Glutamatergic neuron (in vitro differentiated cells): ENCODE measurements at regions not wholly inside any gene's neighbourhood (a gene's known extent, or its start where the extent isn't known, plus 50 kb on each side); places are given as distances from the start of the nearest gene placed in this dataset.

Experiments
- DNase-seq: peaks from one replicate; pipeline ENCODE4 v3.0.0; 2022
- H3K27ac Mint-ChIP-seq: one replicate; pipeline ENCODE4 v1.8.0; 2020; ENCODE audit warnings: mild to moderate bottlenecking, mixed read lengths, inconsistent platforms; ENCODE audit not compliant: unreplicated experiment
- H3K27me3 Mint-ChIP-seq: one replicate; pipeline ENCODE4 v1.8.0; 2020; ENCODE audit warnings: mild to moderate bottlenecking, moderate library complexity, mixed read lengths, inconsistent platforms; ENCODE audit not compliant: unreplicated experiment
- H3K36me3 Mint-ChIP-seq: one replicate; pipeline ENCODE4 v1.8.0; 2020; ENCODE audit warnings: mild to moderate bottlenecking, mixed read lengths, inconsistent platforms; ENCODE audit not compliant: unreplicated experiment
- H3K4me1 Mint-ChIP-seq: one replicate; pipeline ENCODE4 v1.8.0; 2020; ENCODE audit warnings: mild to moderate bottlenecking, low read depth, mixed read lengths, inconsistent platforms; ENCODE audit not compliant: unreplicated experiment
- H3K4me3 Mint-ChIP-seq: one replicate; pipeline ENCODE4 v1.8.0; 2020; ENCODE audit warnings: mild to moderate bottlenecking, mixed read lengths, inconsistent platforms; ENCODE audit not compliant: unreplicated experiment
- H3K9me3 Mint-ChIP-seq: one replicate; pipeline ENCODE4 v1.8.0; 2020; ENCODE audit warnings: mild to moderate bottlenecking, moderate library complexity, mixed read lengths, inconsistent platforms; ENCODE audit not compliant: unreplicated experiment
- CTCF ChIP-seq: fragments of 200-600 bp; sonication (generic); IDR thresholded peaks from one replicate; pipeline ENCODE4 v1.5.0; 2021; ENCODE audit not compliant: partially characterized antibody, unreplicated experiment

GRCh38 chr9:95801797-95802196 lies 73.7 kb upstream of the ERCC6L2 start:
- Mint-ChIP-seq H3K4me3 (no peak overlapping the region), H3K4me1 (no peaks in the 10 kb centered on the region), H3K27me3 (no peaks in the 10 kb centered on the region), H3K27ac (no peak overlapping the region), H3K9me3 (no peaks in the 10 kb centered on the region), H3K36me3 (no peaks in the 10 kb centered on the region)
- TF ChIP-seq CTCF, result no peak
- no peak for DNase-seq

- Mint-ChIP-seq H3K9me3 (peaks cover 4% of the 10 kb centered on the region), H3K27ac (peak overlapping the region; percentile 76), H3K27me3 (peaks cover 2% of the 10 kb centered on the region), H3K36me3 (no peaks in the 10 kb centered on the region), H3K4me3 (no peak overlapping the region), H3K4me1 (peaks cover 5% of the 10 kb centered on the region)
- no peak for DNase-seq
- no peak for TF ChIP-seq CTCF
These were observed 79.5 kb upstream of the ERCC6L2 start for GRCh38 chr9:95796029-95796428.

- TF ChIP-seq CTCF, result no peak
- no peak overlapping the region for H3K4me3 Mint-ChIP-seq
- peaks cover 2% of the 10 kb centered on the region for H3K27me3 Mint-ChIP-seq
- H3K27ac Mint-ChIP-seq, result no peak overlapping the region
- H3K4me1 Mint-ChIP-seq, result peaks cover 5% of the 10 kb centered on the region
- H3K9me3 Mint-ChIP-seq, result peaks cover 4% of the 10 kb centered on the region
- no peaks in the 10 kb centered on the region for H3K36me3 Mint-ChIP-seq
- no peak for DNase-seq
These were observed 81.3 kb upstream of the ERCC6L2 start for GRCh38 chr9:95793924-95794828.

GRCh38 chr9:95791695-95792094 lies 83.8 kb upstream of the ERCC6L2 start:
- Mint-ChIP-seq H3K4me3 (no peak overlapping the region), H3K27me3 (peaks cover 3% of the 10 kb centered on the region), H3K9me3 (peaks cover 4% of the 10 kb centered on the region), H3K4me1 (peaks cover 6% of the 10 kb centered on the region), H3K36me3 (no peaks in the 10 kb centered on the region), H3K27ac (no peak overlapping the region)
- TF ChIP-seq CTCF, result no peak
- DNase-seq, result no peak

GRCh38 chr9:95791286-95791685 lies 84.2 kb upstream of the ERCC6L2 start:
- DNase-seq, result no peak
- TF ChIP-seq CTCF, result no peak
- no peak overlapping the region for H3K4me3 Mint-ChIP-seq
- H3K9me3 Mint-ChIP-seq, result peaks cover 4% of the 10 kb centered on the region
- no peaks in the 10 kb centered on the region for H3K36me3 Mint-ChIP-seq
- peaks cover 4% of the 10 kb centered on the region for H3K27me3 Mint-ChIP-seq
- no peak overlapping the region for H3K27ac Mint-ChIP-seq
- H3K4me1 Mint-ChIP-seq, result peaks cover 9% of the 10 kb centered on the region
